Neural cell (in vitro differentiated cells): ENCODE measurements at regions not wholly inside any gene's neighbourhood (a gene's known extent, or its start where the extent isn't known, plus 50 kb on each side); places are given as distances from the start of the nearest gene placed in this dataset.

Experiments
- H2AFZ ChIP-seq: fragments of 200-600, 300-800 bp; sonication (generic), shearing (Covaris generic); 2 replicates; pipeline ENCODE4 v1.6.0; 2014; ENCODE audit warnings: low read depth, mild to moderate bottlenecking, antibody characterized with exemption, low read length, moderate library complexity
- H3F3A ChIP-seq: fragments of 200-600 bp; shearing (Covaris generic); 2 replicates; pipeline ENCODE4 v1.6.1; 2016; ENCODE audit warnings: mild to moderate bottlenecking, moderate library complexity, mixed read lengths, antibody characterized with exemption, low read length; ENCODE audit not compliant: insufficient read depth, poor library complexity, severe bottlenecking
- H3K27ac ChIP-seq: fragments of 200-600, 300-800 bp; sonication (generic), shearing (Covaris generic); 2 replicates; pipeline ENCODE4 v1.5.1; 2014; ENCODE audit warnings: mild to moderate bottlenecking, low read length, moderate library complexity
- H3K27me3 ChIP-seq: fragments of 300-800, 200-600 bp; sonication (generic), shearing (Covaris generic); 2 replicates; pipeline ENCODE4 v1.6.0; 2014; ENCODE audit warnings: mild to moderate bottlenecking, low read depth, low read length, moderate library complexity; ENCODE audit not compliant: insufficient read depth
- H3K36me3 ChIP-seq: fragments of 300-800, 200-600 bp; sonication (generic), shearing (Covaris generic); 2 replicates; pipeline ENCODE4 v1.5.1; 2014; ENCODE audit warnings: mild to moderate bottlenecking, antibody characterized with exemption, low read length, moderate library complexity; ENCODE audit not compliant: insufficient read depth
- H3K4me2 ChIP-seq: fragments of 300-800, 200-600 bp; sonication (generic), shearing (Covaris generic); 2 replicates; pipeline ENCODE4 v1.6.0; 2014; ENCODE audit warnings: mild to moderate bottlenecking, low read length
- H3K4me3 ChIP-seq: fragments of 300-800, 200-600 bp; sonication (generic), shearing (Covaris generic); 2 replicates; pipeline ENCODE4 v1.5.1; 2014; ENCODE audit warnings: mild to moderate bottlenecking, low read length, moderate library complexity
- H3K79me2 ChIP-seq: fragments of 200-600 bp; shearing (Covaris generic); replicated peaks from 2 replicates; pipeline ENCODE4 v1.6.0; 2014; ENCODE audit warnings: mild to moderate bottlenecking, low read length, moderate library complexity; ENCODE audit not compliant: insufficient read depth
- H3K9ac ChIP-seq: fragments of 300-800, 200-600 bp; sonication (generic), shearing (Covaris generic); 2 replicates; pipeline ENCODE4 v1.6.1; 2016; ENCODE audit warnings: mild to moderate bottlenecking, low read length, mixed read lengths
- H3K9me2 ChIP-seq: fragments of 200-600 bp; shearing (Covaris generic); 2 replicates; pipeline ENCODE4 v1.6.1; 2016; ENCODE audit warnings: mild to moderate bottlenecking, low read length, mixed read lengths; ENCODE audit not compliant: insufficient read depth
- H3K9me3 ChIP-seq: fragments of 200-600, 300-800 bp; sonication (generic), shearing (Covaris generic); 2 replicates; pipeline ENCODE4 v1.6.1; 2016; ENCODE audit warnings: mild to moderate bottlenecking, mixed run types, low read length, moderate library complexity, mixed read lengths
- H4K20me1 ChIP-seq: fragments of 200-600 bp; shearing (Covaris generic); 2 replicates; pipeline ENCODE4 v1.6.1; 2016; ENCODE audit warnings: mild to moderate bottlenecking, mixed run types; ENCODE audit not compliant: insufficient read depth
- CTCF ChIP-seq: fragments of 450-650 bp; IDR thresholded peaks from 2 replicates; pipeline ENCODE4 v1.5.1; 2014; ENCODE audit warnings: antibody characterized with exemption, mild to moderate bottlenecking, moderate library complexity; ENCODE audit not compliant: poor library complexity, severe bottlenecking
- EP300 ChIP-seq: fragments of 450-650 bp; conservative IDR thresholded peaks from 2 replicates; pipeline ENCODE4 v1.6.1; 2014; ENCODE audit warnings: antibody characterized with exemption, mild to moderate bottlenecking, moderate library complexity; ENCODE audit not compliant: poor library complexity, severe bottlenecking
- EZH2 ChIP-seq: fragments of 200-600, 300-800 bp; shearing (Covaris generic), sonication (generic); IDR thresholded peaks from 2 replicates; pipeline ENCODE4 v1.6.1; 2014; ENCODE audit warnings: antibody characterized with exemption, low read length, borderline replicate concordance, mild to moderate bottlenecking; ENCODE audit not compliant: insufficient read depth, poor library complexity, severe bottlenecking
- MXI1 ChIP-seq: fragments of 450-650 bp; conservative IDR thresholded peaks from 2 replicates; pipeline ENCODE4 v1.6.1; 2014; ENCODE audit warnings: antibody characterized with exemption, mild to moderate bottlenecking; ENCODE audit not compliant: poor library complexity, severe bottlenecking
- POLR2AphosphoS5 ChIP-seq: IDR thresholded peaks from 2 replicates; pipeline ENCODE4 v1.6.1; 2012
- RAD21 ChIP-seq: fragments of 450-650 bp; conservative IDR thresholded peaks from 2 replicates; pipeline ENCODE4 v1.6.1; 2014; ENCODE audit warnings: antibody characterized with exemption, mild to moderate bottlenecking, moderate library complexity
- SMC3 ChIP-seq: fragments of 450-650 bp; conservative IDR thresholded peaks from 2 replicates; pipeline ENCODE4 v1.6.1; 2014; ENCODE audit warnings: antibody characterized with exemption, mild to moderate bottlenecking, moderate library complexity; ENCODE audit not compliant: poor library complexity
- TAF1 ChIP-seq: IDR thresholded peaks from 2 replicates; pipeline ENCODE4 v1.6.1; 2012; ENCODE audit warnings: low read depth
- TF ChIP-seq, protein P1 (sequence below): IDR thresholded peaks from 2 replicates; pipeline ENCODE4 v1.6.1; 2012; ENCODE audit warnings: borderline replicate concordance

DNA sequence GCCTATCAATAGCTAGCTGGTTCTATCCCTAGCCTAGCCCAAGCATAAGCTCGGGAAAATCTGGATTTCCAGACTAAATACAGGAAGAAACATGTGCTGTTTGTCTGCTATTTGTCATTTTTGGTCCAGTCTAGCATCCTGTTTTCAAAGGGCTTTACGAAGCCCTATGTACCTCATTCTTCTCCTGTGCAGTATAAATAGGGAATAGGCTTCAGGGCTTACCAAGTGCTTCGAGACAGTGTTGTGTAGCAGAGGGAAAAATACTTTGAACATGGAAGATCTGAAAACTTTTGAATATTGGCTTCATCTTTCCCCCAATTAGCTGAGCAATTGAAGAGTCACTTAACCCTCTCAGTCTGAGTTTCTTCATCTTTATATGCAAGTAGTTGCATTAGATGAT is 679.8 kb downstream of the TDRD15 start:
- no peak for TF ChIP-seq POLR2AphosphoS5
- no peak for TF ChIP-seq SMC3
- TF ChIP-seq, protein P1, sequence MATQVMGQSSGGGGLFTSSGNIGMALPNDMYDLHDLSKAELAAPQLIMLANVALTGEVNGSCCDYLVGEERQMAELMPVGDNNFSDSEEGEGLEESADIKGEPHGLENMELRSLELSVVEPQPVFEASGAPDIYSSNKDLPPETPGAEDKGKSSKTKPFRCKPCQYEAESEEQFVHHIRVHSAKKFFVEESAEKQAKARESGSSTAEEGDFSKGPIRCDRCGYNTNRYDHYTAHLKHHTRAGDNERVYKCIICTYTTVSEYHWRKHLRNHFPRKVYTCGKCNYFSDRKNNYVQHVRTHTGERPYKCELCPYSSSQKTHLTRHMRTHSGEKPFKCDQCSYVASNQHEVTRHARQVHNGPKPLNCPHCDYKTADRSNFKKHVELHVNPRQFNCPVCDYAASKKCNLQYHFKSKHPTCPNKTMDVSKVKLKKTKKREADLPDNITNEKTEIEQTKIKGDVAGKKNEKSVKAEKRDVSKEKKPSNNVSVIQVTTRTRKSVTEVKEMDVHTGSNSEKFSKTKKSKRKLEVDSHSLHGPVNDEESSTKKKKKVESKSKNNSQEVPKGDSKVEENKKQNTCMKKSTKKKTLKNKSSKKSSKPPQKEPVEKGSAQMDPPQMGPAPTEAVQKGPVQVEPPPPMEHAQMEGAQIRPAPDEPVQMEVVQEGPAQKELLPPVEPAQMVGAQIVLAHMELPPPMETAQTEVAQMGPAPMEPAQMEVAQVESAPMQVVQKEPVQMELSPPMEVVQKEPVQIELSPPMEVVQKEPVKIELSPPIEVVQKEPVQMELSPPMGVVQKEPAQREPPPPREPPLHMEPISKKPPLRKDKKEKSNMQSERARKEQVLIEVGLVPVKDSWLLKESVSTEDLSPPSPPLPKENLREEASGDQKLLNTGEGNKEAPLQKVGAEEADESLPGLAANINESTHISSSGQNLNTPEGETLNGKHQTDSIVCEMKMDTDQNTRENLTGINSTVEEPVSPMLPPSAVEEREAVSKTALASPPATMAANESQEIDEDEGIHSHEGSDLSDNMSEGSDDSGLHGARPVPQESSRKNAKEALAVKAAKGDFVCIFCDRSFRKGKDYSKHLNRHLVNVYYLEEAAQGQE: no peak
- no peak for TF ChIP-seq MXI1
- TF ChIP-seq RAD21: no peak
- no peak for TF ChIP-seq TAF1
- no peak for TF ChIP-seq CTCF
- no peak for TF ChIP-seq EP300
- no peak for TF ChIP-seq EZH2

GRCh38 chr2:21804151-21804550 is 680.4 kb downstream of the TDRD15 start:
- Histone ChIP-seq H3K4me2 (no peak overlapping the region), H2AFZ (no peak overlapping the region), H3K27ac (no peak overlapping the region), H3K27me3 (no peaks in the 10 kb centered on the region), H3K9me3 (no peaks in the 10 kb centered on the region), H3K36me3 (no peaks in the 10 kb centered on the region), H3K79me2 (no peaks in the 10 kb centered on the region), H3K9ac (no peak overlapping the region), H4K20me1 (no peaks in the 10 kb centered on the region), H3F3A (no peaks in the 10 kb centered on the region), H3K9me2 (no peaks in the 10 kb centered on the region), H3K4me3 (no peak overlapping the region)
- no peak for TF ChIP-seq MXI1
- no peak for TF ChIP-seq TAF1
- no peak for TF ChIP-seq POLR2AphosphoS5
- TF ChIP-seq, protein P1: no peak
- no peak for TF ChIP-seq SMC3
- no peak for TF ChIP-seq RAD21
- no peak for TF ChIP-seq EZH2
- TF ChIP-seq CTCF: no peak
- no peak for TF ChIP-seq EP300

More for the DNA sequence above, 679.8 kb downstream of the TDRD15 start:
- no peaks in the 10 kb centered on the region for H4K20me1 ChIP-seq
- no peaks in the 10 kb centered on the region for H3K9me3 ChIP-seq
- H3K79me2 ChIP-seq: no peaks in the 10 kb centered on the region
- H3K36me3 ChIP-seq: no peaks in the 10 kb centered on the region
- no peak overlapping the region for H3K9ac ChIP-seq
- no peak overlapping the region for H3K27ac ChIP-seq
- H3F3A ChIP-seq: no peaks in the 10 kb centered on the region
- no peaks in the 10 kb centered on the region for H3K27me3 ChIP-seq
- no peak overlapping the region for H3K4me3 ChIP-seq
- no peak overlapping the region for H2AFZ ChIP-seq
- H3K4me2 ChIP-seq: no peak overlapping the region
- no peaks in the 10 kb centered on the region for H3K9me2 ChIP-seq
